ENCODE measurements at regions not wholly inside any gene's neighbourhood (a gene's known extent, or its start where the extent isn't known, plus 50 kb on each side); places are given as distances from the start of the nearest gene placed in this dataset.

- no peak for TF ChIP-seq CTCF (conservative IDR thresholded peaks at IDR 0.05 in 1 of 2, IDR thresholded peaks at IDR 0.05 in 1 of 2; ENCODE audit: extremely low read depth in 1 of 2, insufficient read depth in 1 of 2, low read depth in 1 of 2, low read length in 2 of 2)
- no peak for TF ChIP-seq EZH2 (IDR thresholded peaks at IDR 0.05; ENCODE audit: borderline replicate concordance, low read length)
Observed at GRCh38 chr2:217539126-217539525, 463.7 kb downstream of the TNS1 start.
